ENCODE measurements at regions not wholly inside any gene's neighbourhood (a gene's known extent, or its start where the extent isn't known, plus 50 kb on each side); places are given as distances from the start of the nearest gene placed in this dataset.

GRCh38 chr7:41047211-41047610 is 655.7 kb downstream of the INHBA start:
- Histone ChIP-seq H2AFZ (ENCODE audit: low read depth) (no peak overlapping the region), H4K20me1 (ENCODE audit: insufficient read depth) (no peaks in the 10 kb centered on the region), H3K4me2 (no peak overlapping the region), H3K27ac (ENCODE audit: low read depth in 2 of 2, low read length in 1 of 2) (peak overlapping the region in 1 of 2 experiments; percentile 23; a peak in 1 of 4 replicates), H3K9me2 (no peaks in the 10 kb centered on the region), H3K4me3 (ENCODE audit: low read depth in 2 of 2, low read length in 1 of 2) (no peak overlapping the region), H3K27me3 (ENCODE audit: insufficient read depth) (no peaks in the 10 kb centered on the region), H3K9me3 (peaks cover 6% of the 10 kb centered on the region; the same call in 1 of the 2 replicates), H3F3A (replicated peaks; ENCODE audit: insufficient read depth) (no peaks in the 10 kb centered on the region), H3K36me3 (replicated peaks in 1 of 2; ENCODE audit: control insufficient read depth in 1 of 2, insufficient read depth in 2 of 2, low read length in 1 of 2) (peaks cover 0 to 4% of the 10 kb centered on the region in 2 experiments), H3K4me1 (ENCODE audit: control insufficient read depth in 1 of 2, insufficient read depth in 2 of 2, low read depth in 1 of 2, low read length in 1 of 2) (peaks cover 10 to 29% of the 10 kb centered on the region in 2 experiments; a peak in 3 of 4 replicates), H3K79me2 (ENCODE audit: insufficient read depth) (no peaks in the 10 kb centered on the region), H3K9ac (no peak overlapping the region)
- ChIA-PET CTCF (interaction anchor here (0.7 to 4.0 kb wide), 11 partner anchors 10 to 664 kb away, joined by 3 to 20 read pairs (median 4); no protein-coding TSS in a partner anchor), POLR2A (no interaction called here)
- DNase-seq: no peak
- TF ChIP-seq TAF1 (IDR thresholded peaks at IDR 0.05; ENCODE audit: borderline replicate concordance, low read depth, low read length) (no peak), REST (IDR thresholded peaks at IDR 0.05; ENCODE audit: low read depth, low read length) (no peak)
- 88% methylated on average over 5 of the region's 5 CpGs for WGBS (ENCODE audit: low lambda C conversion rate)

GRCh38 chr7:41046776-41047175 is 656.1 kb downstream of the INHBA start:
- H3K4me2 ChIP-seq: no peak overlapping the region
- DNase-seq: no peak
- no peak overlapping the region for H3K4me3 ChIP-seq (ENCODE audit: low read depth in 2 of 2, low read length in 1 of 2)
- no peak overlapping the region for H3K9ac ChIP-seq
- no peaks in the 10 kb centered on the region for H4K20me1 ChIP-seq (ENCODE audit: insufficient read depth)
- no peaks in the 10 kb centered on the region for H3K79me2 ChIP-seq (ENCODE audit: insufficient read depth)
- WGBS (ENCODE audit: low lambda C conversion rate): 91% methylated on average over 4 of the region's 4 CpGs
- H2AFZ ChIP-seq (ENCODE audit: low read depth): no peak overlapping the region
- peaks cover 0 to 4% of the 10 kb centered on the region in 2 experiments for H3K36me3 ChIP-seq (replicated peaks in 1 of 2; ENCODE audit: control insufficient read depth in 1 of 2, insufficient read depth in 2 of 2, low read length in 1 of 2)
- no peaks in the 10 kb centered on the region for H3K27me3 ChIP-seq (ENCODE audit: insufficient read depth)
- ChIA-PET POLR2A (no interaction called here), CTCF (interaction anchor here (0.7 to 4.0 kb wide), 10 partner anchors 10 to 664 kb away, joined by 3 to 20 read pairs (median 4); no protein-coding TSS in a partner anchor)
- H3K9me3 ChIP-seq: peaks cover 6% of the 10 kb centered on the region; the same call in 1 of the 2 replicates
- peak overlapping the region in 1 of 2 experiments; percentile 37; a peak in 1 of 4 replicates for H3K27ac ChIP-seq (ENCODE audit: low read depth in 2 of 2, low read length in 1 of 2)
- H3K4me1 ChIP-seq (ENCODE audit: control insufficient read depth in 1 of 2, insufficient read depth in 2 of 2, low read depth in 1 of 2, low read length in 1 of 2): peaks cover 10 to 29% of the 10 kb centered on the region in 2 experiments; a peak in 3 of 4 replicates
- H3F3A ChIP-seq (replicated peaks; ENCODE audit: insufficient read depth): no peaks in the 10 kb centered on the region
- H3K9me2 ChIP-seq: no peaks in the 10 kb centered on the region
- no peak for TF ChIP-seq ELF1 (IDR thresholded peaks at IDR 0.05)
- no peak for TF ChIP-seq EZH2phosphoT487 (IDR thresholded peaks at IDR 0.05; ENCODE audit: borderline replicate concordance, low read depth)
- TF ChIP-seq, protein P1, sequence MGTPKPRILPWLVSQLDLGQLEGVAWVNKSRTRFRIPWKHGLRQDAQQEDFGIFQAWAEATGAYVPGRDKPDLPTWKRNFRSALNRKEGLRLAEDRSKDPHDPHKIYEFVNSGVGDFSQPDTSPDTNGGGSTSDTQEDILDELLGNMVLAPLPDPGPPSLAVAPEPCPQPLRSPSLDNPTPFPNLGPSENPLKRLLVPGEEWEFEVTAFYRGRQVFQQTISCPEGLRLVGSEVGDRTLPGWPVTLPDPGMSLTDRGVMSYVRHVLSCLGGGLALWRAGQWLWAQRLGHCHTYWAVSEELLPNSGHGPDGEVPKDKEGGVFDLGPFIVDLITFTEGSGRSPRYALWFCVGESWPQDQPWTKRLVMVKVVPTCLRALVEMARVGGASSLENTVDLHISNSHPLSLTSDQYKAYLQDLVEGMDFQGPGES (IDR thresholded peaks at IDR 0.05; ENCODE audit: low read depth, low read length): no peak
- TF ChIP-seq, protein P2, sequence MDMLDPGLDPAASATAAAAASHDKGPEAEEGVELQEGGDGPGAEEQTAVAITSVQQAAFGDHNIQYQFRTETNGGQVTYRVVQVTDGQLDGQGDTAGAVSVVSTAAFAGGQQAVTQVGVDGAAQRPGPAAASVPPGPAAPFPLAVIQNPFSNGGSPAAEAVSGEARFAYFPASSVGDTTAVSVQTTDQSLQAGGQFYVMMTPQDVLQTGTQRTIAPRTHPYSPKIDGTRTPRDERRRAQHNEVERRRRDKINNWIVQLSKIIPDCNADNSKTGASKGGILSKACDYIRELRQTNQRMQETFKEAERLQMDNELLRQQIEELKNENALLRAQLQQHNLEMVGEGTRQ (IDR thresholded peaks at IDR 0.05; ENCODE audit: borderline replicate concordance, low read depth, low read length): no peak
- no peak for TF ChIP-seq EP300 (IDR thresholded peaks at IDR 0.05; ENCODE audit: borderline replicate concordance in 1 of 2, low read depth in 1 of 2, low read length in 1 of 2)
- TF ChIP-seq PBX3 (IDR thresholded peaks at IDR 0.05): no peak
- TF ChIP-seq SMC3 (IDR thresholded peaks at IDR 0.05; ENCODE audit: low read depth, low read length): no peak
- no peak for TF ChIP-seq GATA2 (CRISPR knock-in tag; IDR thresholded peaks at IDR 0.05)
- no peak for TF ChIP-seq MEF2A (IDR thresholded peaks at IDR 0.05; ENCODE audit: borderline replicate concordance, low read depth)
- no peak for TF ChIP-seq YY1 (IDR thresholded peaks at IDR 0.05; ENCODE audit: low read depth)
- TF ChIP-seq POLR2AphosphoS5 (IDR thresholded peaks at IDR 0.05; ENCODE audit: low read depth, low read length): no peak
- TF ChIP-seq FOSL2 (IDR thresholded peaks at IDR 0.05; ENCODE audit: borderline replicate concordance, low read depth): no peak
- TF ChIP-seq FOXM1 (IDR thresholded peaks at IDR 0.05; ENCODE audit: low read depth): no peak
- TF ChIP-seq, protein P3, sequence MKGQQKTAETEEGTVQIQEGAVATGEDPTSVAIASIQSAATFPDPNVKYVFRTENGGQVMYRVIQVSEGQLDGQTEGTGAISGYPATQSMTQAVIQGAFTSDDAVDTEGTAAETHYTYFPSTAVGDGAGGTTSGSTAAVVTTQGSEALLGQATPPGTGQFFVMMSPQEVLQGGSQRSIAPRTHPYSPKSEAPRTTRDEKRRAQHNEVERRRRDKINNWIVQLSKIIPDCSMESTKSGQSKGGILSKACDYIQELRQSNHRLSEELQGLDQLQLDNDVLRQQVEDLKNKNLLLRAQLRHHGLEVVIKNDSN (IDR thresholded peaks at IDR 0.05; ENCODE audit: borderline replicate concordance, low read depth): no peak
- TF ChIP-seq MXI1 (IDR thresholded peaks at IDR 0.05; ENCODE audit: low read depth, low read length): no peak
- no peak for TF ChIP-seq TAF1 (IDR thresholded peaks at IDR 0.05; ENCODE audit: borderline replicate concordance, low read depth, low read length)
- TF ChIP-seq FOXJ3 (CRISPR knock-in tag; IDR thresholded peaks at IDR 0.05): no peak

Measured in SK-N-SH (cell line).